HepG2 (cell line): ENCODE measurements at regions not wholly inside any gene's neighbourhood (a gene's known extent, or its start where the extent isn't known, plus 50 kb on each side); places are given as distances from the start of the nearest gene placed in this dataset.

Source experiments
- ATAC-seq: fragments of 200-7000 bp; cut with Tn5 transposase; 3 replicates; pipeline ENCODE4 v1.9.1; 2020; ENCODE audit warnings: mild to moderate bottlenecking, moderate library complexity
- BruUV-seq: library from RNA; stranded (reverse); fragments of 400-500 nt; replicated peaks from 2 replicates; lab custom pipeline; 2021; lab: Mats Ljungman, UMichigan
- CTCF ChIA-PET: fragments of 300-600 bp; formaldehyde crosslinking; extraction: SDS; loops from one replicate; lab custom pipeline; 2021; ENCODE audit warnings: low total read pairs, inconsistent platforms, low intra/inter-chr PET ratio; lab: Yijun Ruan, JAX
- POLR2A ChIA-PET: fragments of 350-600 bp; sonication (Branson Sonifier 250); formaldehyde crosslinking; loops from one replicate; lab custom pipeline; 2020; ENCODE audit warnings: antibody characterized with exemption, inconsistent platforms; lab: Yijun Ruan, JAX
- DNase-seq: peaks from one replicate; pipeline ENCODE4 v3.0.0-alpha.2; 2015; ENCODE audit warnings: low spot score
- FAIRE-seq: peaks from 3 replicates; lab custom pipeline; 2011; peaks lifted over from hg19 to GRCh38; lab: Jason Lieb, UNC
- H2AFZ ChIP-seq: one replicate; pipeline ENCODE4 v1.6.1; 2011; ENCODE audit warnings: low read length, inconsistent platforms
- H3K27ac ChIP-seq: fragments of 300-600 bp; 3 replicates; pipeline ENCODE4 v1.8.0; 2011; ENCODE audit warnings: mixed run types, mild to moderate bottlenecking, mixed read lengths, low read length, inconsistent platforms; ENCODE audit not compliant: insufficient read depth; ENCODE audit errors: extremely low read length
- H3K27me3 ChIP-seq, 2 experiments: fragments of 200-600 bp in 1 of 2; 2 replicates in 1 of 2; 3 replicates in 1 of 2; pipeline versions ENCODE4 v1.6.0 to v1.8.0; 2011; ENCODE audit warnings: low read length in 2 of 2, mild to moderate bottlenecking in 2 of 2, moderate library complexity in 2 of 2, inconsistent platforms in 1 of 2; ENCODE audit not compliant: insufficient read depth in 2 of 2, control insufficient read depth in 1 of 2
- H3K36me3 ChIP-seq, 2 experiments: fragments of 200-600 bp in 1 of 2; replicated peaks in 1 of 2; 2 replicates in 1 of 2; 3 replicates in 1 of 2; pipeline versions ENCODE4 v1.5.1 to v1.8.0; 2011; ENCODE audit warnings: low read length in 2 of 2, inconsistent platforms in 1 of 2; ENCODE audit not compliant: insufficient read depth in 2 of 2, control insufficient read depth in 1 of 2
- H3K4me1 ChIP-seq: 2 replicates; pipeline ENCODE4 v1.5.1; 2012; ENCODE audit warnings: low read length, inconsistent platforms; ENCODE audit not compliant: insufficient read depth
- H3K4me2 ChIP-seq: 2 replicates; pipeline ENCODE4 v1.6.0; 2011; ENCODE audit warnings: low read depth, low read length, inconsistent platforms
- H3K4me3 ChIP-seq, 3 experiments: fragments of 200-600 bp in 1 of 3; sonication (generic), shearing (Covaris generic) in 1 of 3; replicated peaks in 1 of 3; 2 replicates each; pipeline ENCODE4 v1.5.1; 2011 to 2016; ENCODE audit warnings: low read length in 3 of 3, inconsistent platforms in 2 of 3, low read depth in 2 of 3, mild to moderate bottlenecking in 2 of 3, control low read depth in 1 of 3, mixed read lengths in 1 of 3; ENCODE audit not compliant: insufficient read depth in 1 of 3
- H3K79me2 ChIP-seq: one replicate; pipeline ENCODE4 v1.6.1; 2011; ENCODE audit warnings: low read length, inconsistent platforms; ENCODE audit not compliant: insufficient read depth
- H3K9ac ChIP-seq: 2 replicates; pipeline ENCODE4 v1.6.0; 2011; ENCODE audit warnings: mild to moderate bottlenecking, low read depth, low read length, inconsistent platforms; ENCODE audit not compliant: insufficient read depth
- H3K9me3 ChIP-seq: 2 replicates; pipeline ENCODE4 v1.5.1; 2012; ENCODE audit warnings: mild to moderate bottlenecking, low read length
- H4K20me1 ChIP-seq: 2 replicates; pipeline ENCODE4 v1.6.0; 2011; ENCODE audit warnings: inconsistent platforms, mild to moderate bottlenecking, low read length, moderate library complexity; ENCODE audit not compliant: insufficient read depth
- BCL3 ChIP-seq: sonication (generic); formaldehyde crosslinking; IDR thresholded peaks from 2 replicates; pipeline ENCODE4 v1.5.1; 2020; ENCODE audit warnings: mild to moderate bottlenecking, missing genetic modification reagents, moderate library complexity
- BRD4 ChIP-seq: sonication (generic); formaldehyde crosslinking; IDR thresholded peaks from 2 replicates; pipeline ENCODE4 v1.4.0; 2020; ENCODE audit warnings: missing genetic modification reagents
- KDM6A ChIP-seq: IDR thresholded peaks from 2 replicates; pipeline ENCODE4 v1.6.1; 2016; ENCODE audit warnings: low read depth
- MATR3 ChIP-seq: sonication (generic); formaldehyde crosslinking; IDR thresholded peaks from 2 replicates; pipeline ENCODE4 v1.4.0; 2020; ENCODE audit warnings: missing genetic modification reagents
- MXI1 ChIP-seq: IDR thresholded peaks from 3 replicates; pipeline ENCODE4 v1.6.1; 2012; ENCODE audit warnings: low read depth, low read length, inconsistent platforms, borderline replicate concordance
- NFE2L1 ChIP-seq: sonication (generic); formaldehyde crosslinking; IDR thresholded peaks from 2 replicates; pipeline ENCODE4 v1.4.0; 2020; ENCODE audit warnings: missing genetic modification reagents, mild to moderate bottlenecking, borderline replicate concordance
- NR2F6 ChIP-seq, 2 experiments: IDR thresholded peaks; 2 replicates each; pipeline ENCODE4 v1.6.1; 2016; ENCODE audit warnings: antibody characterized with exemption in 1 of 2, mild to moderate bottlenecking in 1 of 2
- XBP1 ChIP-seq: sonication (generic); formaldehyde crosslinking; IDR thresholded peaks from 2 replicates; pipeline ENCODE4 v1.5.0; 2020; ENCODE audit warnings: missing genetic modification reagents
- ZNF230 ChIP-seq: sonication (generic); formaldehyde crosslinking; IDR thresholded peaks from 2 replicates; pipeline ENCODE4 v1.4.0; 2020; ENCODE audit warnings: mild to moderate bottlenecking, missing genetic modification reagents
- ZNF251 ChIP-seq: sonication (generic); formaldehyde crosslinking; IDR thresholded peaks from 2 replicates; pipeline ENCODE4 v1.9.0; 2021; ENCODE audit warnings: mild to moderate bottlenecking, missing genetic modification reagents
- ZNF563 ChIP-seq: sonication (generic); formaldehyde crosslinking; IDR thresholded peaks from 2 replicates; pipeline ENCODE4 v1.8.0; 2022; ENCODE audit warnings: mild to moderate bottlenecking, moderate library complexity, missing genetic modification reagents
- ZNF569 ChIP-seq: sonication (generic); formaldehyde crosslinking; IDR thresholded peaks from 2 replicates; pipeline ENCODE4 v1.5.0; 2020; ENCODE audit warnings: mild to moderate bottlenecking, missing genetic modification reagents, moderate library complexity, borderline replicate concordance
- ZNF776 ChIP-seq: sonication (generic); formaldehyde crosslinking; IDR thresholded peaks from 2 replicates; pipeline ENCODE4 v1.4.0; 2020; ENCODE audit warnings: mild to moderate bottlenecking, missing genetic modification reagents
- WGBS: methylation state at CpG from one replicate; pipeline ENCODE4 v1.1.6; 2017; ENCODE audit warnings: low lambda C conversion rate; 5-methylcytosine and 5-hydroxymethylcytosine counted together
- in situ Hi-C: cut with HindIII; loops from 2 replicates; pipeline ENCODE4 v1.10.0; 2017; ENCODE audit warnings: low pct_unique_long_range_greater_than_20kb; ENCODE audit not compliant: extremely low pct_ligation_motif_present
- intact Hi-C: fragments of 100-400 bp; cut with micrococcal nuclease; formaldehyde crosslinking; loops from one replicate; pipeline ENCODE4 v1.10.0; 2022; ENCODE audit not compliant: unreplicated experiment
- TF ChIP-seq, protein P1 (sequence below): sonication (generic); formaldehyde crosslinking; IDR thresholded peaks from 2 replicates; pipeline ENCODE4 v1.5.0; 2020; ENCODE audit warnings: missing genetic modification reagents
- TF ChIP-seq, protein P2 (sequence below): sonication (generic); formaldehyde crosslinking; IDR thresholded peaks from 2 replicates; pipeline ENCODE4 v1.4.0; 2020; ENCODE audit warnings: missing genetic modification reagents

DNA sequence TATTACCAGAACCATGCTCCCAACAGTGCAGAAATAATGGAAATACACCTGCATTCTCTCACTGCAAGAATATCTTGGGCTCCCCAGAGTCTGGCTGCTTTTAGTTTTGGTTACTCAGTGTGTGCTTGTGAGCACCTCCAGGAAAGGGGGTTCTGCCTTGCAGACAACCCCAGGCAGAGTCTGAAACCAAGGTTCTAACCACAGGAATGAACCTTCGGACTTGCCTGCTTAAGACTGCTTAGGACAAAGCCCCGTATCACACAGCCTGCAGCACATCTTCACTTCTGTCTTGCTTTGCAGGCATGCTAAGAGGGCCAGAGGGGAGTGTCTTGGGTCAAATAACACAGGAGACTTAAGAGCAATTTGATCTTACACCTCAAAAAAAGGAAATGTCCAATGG lies 94.8 kb upstream of the SPATA31C2 start:
- intact Hi-C loops (no loop called here), in situ Hi-C loops (no loop called here)
- no peak for ATAC-seq
- no peaks in the 10 kb centered on the region for H3K79me2 ChIP-seq
- BruUV-seq = no TSS peak
- no peak overlapping the region for H3K27ac ChIP-seq
- no peaks in the 10 kb centered on the region for H3K9me3 ChIP-seq
- ChIA-PET CTCF (no interaction called here), POLR2A (no interaction called here)
- TF ChIP-seq ZNF230 = no peak
- TF ChIP-seq BCL3 = no peak
- no peak for TF ChIP-seq ZNF569 (CRISPR knock-in tag)
- TF ChIP-seq MATR3 (CRISPR knock-in tag) = no peak
- no peak overlapping the region for H3K4me2 ChIP-seq
- no peak for FAIRE-seq
- H3K27me3 ChIP-seq = peaks cover 0 to 15% of the 10 kb centered on the region in 2 experiments; a peak in 1 of 5 replicates
- H3K9ac ChIP-seq = no peak overlapping the region
- WGBS = 39% methylated on average over 2 of the region's 2 CpGs
- no peak for DNase-seq
- H3K4me3 ChIP-seq = no peak overlapping the region
- H3K36me3 ChIP-seq = no peaks in the 10 kb centered on the region
- H3K4me1 ChIP-seq = no peaks in the 10 kb centered on the region
- no peak overlapping the region for H2AFZ ChIP-seq
- H4K20me1 ChIP-seq = no peaks in the 10 kb centered on the region

DNA sequence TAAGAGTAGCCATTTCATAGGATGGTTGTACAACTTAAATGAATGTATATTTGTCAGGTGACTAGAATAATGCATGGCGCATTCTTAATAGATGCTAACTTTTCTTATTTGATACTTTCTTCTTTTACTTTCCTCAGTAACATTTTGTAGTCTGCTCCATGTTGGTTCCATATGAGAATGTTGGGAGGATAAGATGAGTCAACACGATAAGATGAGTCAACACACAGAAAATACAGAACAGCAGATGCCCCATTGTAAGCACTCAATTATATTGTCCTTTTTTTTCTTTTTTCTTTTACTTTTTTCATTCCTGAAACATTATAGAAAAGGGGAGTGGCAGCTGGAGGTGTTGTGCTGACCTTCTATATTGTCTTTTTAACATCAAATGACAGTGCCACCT lies 92.3 kb upstream of the SPATA31C2 start:
- Histone ChIP-seq H2AFZ (no peak overlapping the region), H3K4me3 (no peak overlapping the region), H3K4me2 (no peak overlapping the region), H3K9ac (no peak overlapping the region), H3K9me3 (no peaks in the 10 kb centered on the region), H3K4me1 (no peaks in the 10 kb centered on the region), H3K79me2 (no peaks in the 10 kb centered on the region), H3K36me3 (no peaks in the 10 kb centered on the region), H4K20me1 (no peaks in the 10 kb centered on the region), H3K27me3 (peaks cover 0 to 12% of the 10 kb centered on the region in 2 experiments; a peak in 1 of 5 replicates), H3K27ac (no peak overlapping the region)
- ATAC-seq (no peak), DNase-seq (no peak), FAIRE-seq (no peak)
- 2% methylated on average over 2 of the region's 2 CpGs for WGBS
- intact Hi-C loops (no loop called here), in situ Hi-C loops (no loop called here)
- CTCF ChIA-PET = no interaction called here
- no TSS peak for BruUV-seq
- POLR2A ChIA-PET = no interaction called here
- no peak for TF ChIP-seq MXI1
- TF ChIP-seq XBP1 = no peak
- TF ChIP-seq, protein P1, sequence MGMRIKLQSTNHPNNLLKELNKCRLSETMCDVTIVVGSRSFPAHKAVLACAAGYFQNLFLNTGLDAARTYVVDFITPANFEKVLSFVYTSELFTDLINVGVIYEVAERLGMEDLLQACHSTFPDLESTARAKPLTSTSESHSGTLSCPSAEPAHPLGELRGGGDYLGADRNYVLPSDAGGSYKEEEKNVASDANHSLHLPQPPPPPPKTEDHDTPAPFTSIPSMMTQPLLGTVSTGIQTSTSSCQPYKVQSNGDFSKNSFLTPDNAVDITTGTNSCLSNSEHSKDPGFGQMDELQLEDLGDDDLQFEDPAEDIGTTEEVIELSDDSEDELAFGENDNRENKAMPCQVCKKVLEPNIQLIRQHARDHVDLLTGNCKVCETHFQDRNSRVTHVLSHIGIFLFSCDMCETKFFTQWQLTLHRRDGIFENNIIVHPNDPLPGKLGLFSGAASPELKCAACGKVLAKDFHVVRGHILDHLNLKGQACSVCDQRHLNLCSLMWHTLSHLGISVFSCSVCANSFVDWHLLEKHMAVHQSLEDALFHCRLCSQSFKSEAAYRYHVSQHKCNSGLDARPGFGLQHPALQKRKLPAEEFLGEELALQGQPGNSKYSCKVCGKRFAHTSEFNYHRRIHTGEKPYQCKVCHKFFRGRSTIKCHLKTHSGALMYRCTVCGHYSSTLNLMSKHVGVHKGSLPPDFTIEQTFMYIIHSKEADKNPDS (CRISPR knock-in tag) = no peak
- no peak for TF ChIP-seq ZNF776
- TF ChIP-seq BRD4 = no peak
- no peak for TF ChIP-seq NR2F6 (IDR thresholded peaks at IDR 0.05)
- no peak for TF ChIP-seq NR2F6 (CRISPR knock-in tag; IDR thresholded peaks at IDR 0.05)
- TF ChIP-seq NFE2L1 (CRISPR knock-in tag) = no peak
- no peak for TF ChIP-seq ZNF251
- no peak for TF ChIP-seq KDM6A (CRISPR knock-in tag)
- TF ChIP-seq ZNF563 (CRISPR knock-in tag) = no peak
- TF ChIP-seq, protein P2, sequence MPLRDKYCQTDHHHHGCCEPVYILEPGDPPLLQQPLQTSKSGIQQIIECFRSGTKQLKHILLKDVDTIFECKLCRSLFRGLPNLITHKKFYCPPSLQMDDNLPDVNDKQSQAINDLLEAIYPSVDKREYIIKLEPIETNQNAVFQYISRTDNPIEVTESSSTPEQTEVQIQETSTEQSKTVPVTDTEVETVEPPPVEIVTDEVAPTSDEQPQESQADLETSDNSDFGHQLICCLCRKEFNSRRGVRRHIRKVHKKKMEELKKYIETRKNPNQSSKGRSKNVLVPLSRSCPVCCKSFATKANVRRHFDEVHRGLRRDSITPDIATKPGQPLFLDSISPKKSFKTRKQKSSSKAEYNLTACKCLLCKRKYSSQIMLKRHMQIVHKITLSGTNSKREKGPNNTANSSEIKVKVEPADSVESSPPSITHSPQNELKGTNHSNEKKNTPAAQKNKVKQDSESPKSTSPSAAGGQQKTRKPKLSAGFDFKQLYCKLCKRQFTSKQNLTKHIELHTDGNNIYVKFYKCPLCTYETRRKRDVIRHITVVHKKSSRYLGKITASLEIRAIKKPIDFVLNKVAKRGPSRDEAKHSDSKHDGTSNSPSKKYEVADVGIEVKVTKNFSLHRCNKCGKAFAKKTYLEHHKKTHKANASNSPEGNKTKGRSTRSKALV = no peak
